Endothelial cell of umbilical vein (primary cell): ENCODE measurements at regions not wholly inside any gene's neighbourhood (a gene's known extent, or its start where the extent isn't known, plus 50 kb on each side); places are given as distances from the start of the nearest gene placed in this dataset.

Experiments used
- BruUV-seq: library from RNA; stranded (reverse); fragments of 400-500 nt; replicated peaks from 2 replicates; lab custom pipeline; 2021; lab: Mats Ljungman, UMichigan
- CTCF ChIA-PET: fragments of 300-600, 350-600 bp; sonication (Branson Sonifier 250); formaldehyde crosslinking; loops from one replicate; lab custom pipeline; 2021; ENCODE audit warnings: antibody characterized with exemption, inconsistent platforms; lab: Charles Lee
- POLR2A ChIA-PET: fragments of 300-600, 350-600 bp; sonication (Branson Sonifier 250); formaldehyde crosslinking; loops from one replicate; lab custom pipeline; 2021; ENCODE audit warnings: antibody characterized with exemption, inconsistent platforms; lab: Charles Lee
- DNase-seq: peaks from one replicate; pipeline ENCODE4 v3.0.0-alpha.2; 2011; ENCODE audit warnings: low read depth, low spot score
- FAIRE-seq: peaks from 2 replicates; lab custom pipeline; 2011; peaks lifted over from hg19 to GRCh38; lab: Jason Lieb, UNC
- H2AFZ ChIP-seq: 2 replicates; pipeline ENCODE4 v1.6.0; 2012; ENCODE audit warnings: low read depth, low read length, control low read depth, inconsistent platforms
- H3K27ac ChIP-seq: 2 replicates; pipeline ENCODE4 v1.5.1; 2011; ENCODE audit warnings: low read depth, mild to moderate bottlenecking, control low read depth, low read length, moderate library complexity; ENCODE audit not compliant: insufficient read depth
- H3K27me3 ChIP-seq, 2 experiments: 2 replicates each; pipeline versions ENCODE4 v1.6.0 to v1.6.1; 2011; ENCODE audit warnings: low read length in 2 of 2, mixed read lengths in 1 of 2; ENCODE audit not compliant: control insufficient read depth in 2 of 2, insufficient read depth in 2 of 2
- H3K36me3 ChIP-seq, 2 experiments: 2 replicates in 1 of 2; 3 replicates in 1 of 2; pipeline ENCODE4 v1.5.1; 2011; ENCODE audit warnings: low read length in 2 of 2, mild to moderate bottlenecking in 1 of 2, moderate library complexity in 1 of 2; ENCODE audit not compliant: control insufficient read depth in 2 of 2, insufficient read depth in 2 of 2; ENCODE audit errors: extremely low read depth in 1 of 2
- H3K4me1 ChIP-seq: 3 replicates; pipeline ENCODE4 v1.5.1; 2011; ENCODE audit warnings: mild to moderate bottlenecking, low read length; ENCODE audit not compliant: control insufficient read depth, insufficient read depth; ENCODE audit errors: extremely low read depth
- H3K4me2 ChIP-seq: 2 replicates; pipeline ENCODE4 v1.6.1; 2011; ENCODE audit warnings: low read length, control low read depth, mixed read lengths; ENCODE audit not compliant: insufficient read depth
- H3K4me3 ChIP-seq, 3 experiments: fragments of 200-600 bp in 1 of 3; sonication (generic), shearing (Covaris generic) in 1 of 3; replicated peaks in 1 of 3; 2 replicates each; pipeline ENCODE4 v1.5.1; 2011 to 2016; ENCODE audit warnings: control low read depth in 3 of 3, low read length in 3 of 3, mild to moderate bottlenecking in 2 of 3, inconsistent platforms in 1 of 3, low read depth in 1 of 3, moderate library complexity in 1 of 3; ENCODE audit not compliant: insufficient read depth in 1 of 3
- H3K79me2 ChIP-seq: 2 replicates; pipeline ENCODE4 v1.6.0; 2012; ENCODE audit warnings: low read length, inconsistent platforms; ENCODE audit not compliant: control insufficient read depth, insufficient read depth
- H3K9ac ChIP-seq: replicated peaks from 2 replicates; pipeline ENCODE3; 2011; ENCODE audit warnings: low read length, control low read depth; ENCODE audit not compliant: insufficient read depth; ENCODE audit errors: extremely low read depth
- H3K9me1 ChIP-seq: replicated peaks from 3 replicates; pipeline ENCODE4 v1.6.0; 2011; ENCODE audit warnings: mild to moderate bottlenecking, low read length; ENCODE audit not compliant: control insufficient read depth, insufficient read depth; ENCODE audit errors: extremely low read depth
- H3K9me3 ChIP-seq: replicated peaks from 2 replicates; pipeline ENCODE4 v1.5.1; 2012; ENCODE audit warnings: low read length, inconsistent platforms; ENCODE audit not compliant: control insufficient read depth, insufficient read depth
- H4K20me1 ChIP-seq: replicated peaks from 2 replicates; pipeline ENCODE3; 2011; ENCODE audit warnings: mild to moderate bottlenecking, low read length; ENCODE audit not compliant: control insufficient read depth, insufficient read depth; ENCODE audit errors: extremely low read depth
- CTCF ChIP-seq, 2 donors: IDR thresholded peaks; 1 replicate in 1 of 2; 2 replicates in 1 of 2; pipeline ENCODE4 v1.5.1; 2011; ENCODE audit warnings: low read length in 2 of 2, mild to moderate bottlenecking in 2 of 2, moderate library complexity in 2 of 2, control low read depth in 1 of 2, inconsistent platforms in 1 of 2, low read depth in 1 of 2; ENCODE audit not compliant: insufficient read depth in 1 of 2; ENCODE audit errors: extremely low read depth in 1 of 2
- EZH2 ChIP-seq: IDR thresholded peaks from 2 replicates; pipeline ENCODE4 v1.6.1; 2012; ENCODE audit warnings: borderline replicate concordance, low read depth, mild to moderate bottlenecking, moderate library complexity, low read length, inconsistent platforms; ENCODE audit not compliant: severe bottlenecking
- FOS ChIP-seq: IDR thresholded peaks from 2 replicates; pipeline ENCODE4 v1.6.1; 2011; ENCODE audit warnings: mild to moderate bottlenecking, low read length, moderate library complexity, borderline replicate concordance; ENCODE audit not compliant: insufficient read depth
- GATA2 ChIP-seq: IDR thresholded peaks from 2 replicates; pipeline ENCODE4 v1.7.0; 2011; ENCODE audit warnings: low read depth, mild to moderate bottlenecking, moderate library complexity, mixed read lengths, low read length; ENCODE audit not compliant: insufficient read length, insufficient read depth
- JUN ChIP-seq: IDR thresholded peaks from 2 replicates; pipeline ENCODE4 v1.6.1; 2011; ENCODE audit warnings: borderline replicate concordance, low read depth; ENCODE audit not compliant: insufficient read length, insufficient read depth
- MYC ChIP-seq: IDR thresholded peaks from one replicate; pipeline ENCODE4 v1.6.1; 2011; ENCODE audit warnings: mild to moderate bottlenecking, low read depth, low read length
- POLR2A ChIP-seq: IDR thresholded peaks from 2 replicates; pipeline ENCODE4 v1.6.1; 2012; ENCODE audit warnings: low read depth, mild to moderate bottlenecking, control low read depth, low read length
- POLR2AphosphoS5 ChIP-seq: IDR thresholded peaks from 2 replicates; pipeline ENCODE4 v1.6.1; 2012; ENCODE audit warnings: low read depth, mild to moderate bottlenecking, control low read depth, low read length, moderate library complexity; ENCODE audit not compliant: insufficient read depth
- dilution Hi-C: fragments of 300-500 bp; cut with MboI; formaldehyde crosslinking; loops from one replicate; pipeline ENCODE4 v1.15.0; 2019; ENCODE audit warnings: low sequenced_read_pairs; ENCODE audit not compliant: extremely low pct_ligation_motif_present
- intact Hi-C: fragments of 100-400 bp; cut with micrococcal nuclease; formaldehyde crosslinking; loops from one replicate; pipeline ENCODE4 v1.10.0; 2022
- TF ChIP-seq, protein P1 (sequence below): IDR thresholded peaks from 2 replicates; pipeline ENCODE4 v1.6.1; 2011; ENCODE audit not compliant: insufficient read depth, insufficient read length

DNA sequence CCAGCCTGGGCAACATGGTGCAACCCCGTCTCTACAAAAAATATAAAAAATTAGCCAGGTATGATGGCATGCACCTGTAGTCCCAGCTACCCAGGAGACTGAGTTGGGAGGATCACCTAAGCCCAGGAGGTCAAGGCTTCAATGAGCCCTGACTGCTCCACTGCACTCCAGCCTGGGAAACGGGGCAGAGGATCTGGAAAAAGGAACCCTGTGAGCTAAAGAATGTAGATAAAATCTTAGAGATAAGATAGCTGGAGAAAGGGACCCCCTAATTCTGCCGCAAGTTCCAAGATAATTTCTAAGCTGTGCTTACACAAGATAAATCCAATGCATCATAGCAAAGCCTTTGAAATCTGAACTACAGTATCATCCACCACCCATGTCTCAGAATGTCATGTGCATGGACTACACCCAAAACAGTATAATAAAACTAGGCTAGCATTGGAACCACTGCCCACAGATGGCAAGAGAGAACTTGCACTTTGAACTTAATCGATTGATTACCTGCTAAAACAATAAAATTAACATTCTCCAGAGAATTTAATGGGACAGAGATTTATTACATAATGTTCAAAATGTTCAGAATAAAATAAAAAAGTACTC lies 99.9 kb downstream of the TRIM42 start:
- no TSS peak for BruUV-seq
- Histone ChIP-seq H2AFZ (no peak overlapping the region), H3K9ac (no peak overlapping the region), H3K27me3 (no peaks in the 10 kb centered on the region), H3K4me1 (no peaks in the 10 kb centered on the region), H3K9me3 (no peaks in the 10 kb centered on the region), H3K9me1 (no peaks in the 10 kb centered on the region), H3K79me2 (no peaks in the 10 kb centered on the region), H3K27ac (no peak overlapping the region), H3K4me3 (no peak overlapping the region), H3K36me3 (no peaks in the 10 kb centered on the region), H4K20me1 (no peaks in the 10 kb centered on the region), H3K4me2 (no peak overlapping the region)
- ChIA-PET POLR2A (no interaction called here), CTCF (no interaction called here)
- intact Hi-C loops (no loop called here), dilution Hi-C loops (no loop called here)
- no peak for TF ChIP-seq EZH2
- TF ChIP-seq MYC = no peak
- no peak for TF ChIP-seq POLR2A
- no peak for TF ChIP-seq FOS
- TF ChIP-seq GATA2 = no peak
- TF ChIP-seq, protein P1, sequence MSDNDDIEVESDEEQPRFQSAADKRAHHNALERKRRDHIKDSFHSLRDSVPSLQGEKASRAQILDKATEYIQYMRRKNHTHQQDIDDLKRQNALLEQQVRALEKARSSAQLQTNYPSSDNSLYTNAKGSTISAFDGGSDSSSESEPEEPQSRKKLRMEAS = no peak
- no peak for TF ChIP-seq JUN
- no peak for TF ChIP-seq POLR2AphosphoS5
- no peak for TF ChIP-seq CTCF (IDR thresholded peaks at IDR 0.05; ENCODE audit: extremely low read depth in 1 of 2, insufficient read depth in 1 of 2, low read depth in 1 of 2, low read length in 2 of 2)
- no peak for FAIRE-seq
- no peak for DNase-seq
